Fibroblast of lung (primary cell): ENCODE measurements at regions not wholly inside any gene's neighbourhood (a gene's known extent, or its start where the extent isn't known, plus 50 kb on each side); places are given as distances from the start of the nearest gene placed in this dataset.

Experiments
- CTCF ChIP-seq, 2 donors: IDR thresholded peaks in 1 of 2; conservative IDR thresholded peaks in 1 of 2; 1 replicate in 1 of 2; 2 replicates in 1 of 2; pipeline ENCODE4 v1.5.1; 2011 to 2012; ENCODE audit warnings: low read length in 2 of 2, control low read depth in 1 of 2, inconsistent platforms in 1 of 2, low read depth in 1 of 2, mild to moderate bottlenecking in 1 of 2
- EZH2 ChIP-seq: IDR thresholded peaks from 2 replicates; pipeline ENCODE4 v1.5.1; 2012; ENCODE audit warnings: low read length, control low read depth, mild to moderate bottlenecking; ENCODE audit errors: missing control alignments

- no peak for TF ChIP-seq CTCF (conservative IDR thresholded peaks at IDR 0.05 in 1 of 2, IDR thresholded peaks at IDR 0.05 in 1 of 2; ENCODE audit: low read depth in 1 of 2, low read length in 2 of 2)
- no peak for TF ChIP-seq EZH2
Measured at GRCh38 chr11:45090607-45091006, 55.8 kb upstream of the PRDM11 start.
